Gastroesophageal sphincter (tissue), 4 donors: ENCODE measurements at regions not wholly inside any gene's neighbourhood (a gene's known extent, or its start where the extent isn't known, plus 50 kb on each side); places are given as distances from the start of the nearest gene placed in this dataset.

Experiments used
- ATAC-seq: fragments of 150-250 bp; one replicate; pipeline ENCODE4 v1.9.1; 2016; ENCODE audit warnings: mild to moderate bottlenecking, moderate library complexity
- H3K27ac ChIP-seq, 4 donors: fragments of 200-600 bp; sonication (generic) in 3 of 4; 1 replicate in 3 of 4; 2 replicates in 1 of 4; pipeline ENCODE4 v1.5.1; 2016 to 2019
- H3K27me3 ChIP-seq: fragments of 200-600 bp; sonication (generic); one replicate; pipeline ENCODE4 v1.5.1; 2019
- H3K36me3 ChIP-seq, 2 donors: fragments of 200-600 bp; sonication (generic); one replicate each; pipeline ENCODE4 v1.5.1; 2019; ENCODE audit warnings: control low read depth in 1 of 2
- H3K4me1 ChIP-seq, 3 donors: fragments of 200-600 bp; sonication (generic); 1 replicate in 2 of 3; 2 replicates in 1 of 3; pipeline ENCODE4 v1.5.1; 2016 to 2019; ENCODE audit warnings: control low read depth in 2 of 3
- H3K4me3 ChIP-seq, 2 donors: fragments of 200-600 bp; sonication (generic); one replicate each; pipeline ENCODE4 v1.5.1; 2019; ENCODE audit warnings: mild to moderate bottlenecking in 1 of 2, moderate library complexity in 1 of 2
- H3K9me3 ChIP-seq, 3 donors: fragments of 200-600 bp; sonication (generic); one replicate each; pipeline ENCODE4 v1.5.1; 2017 to 2019; ENCODE audit warnings: control low read depth in 2 of 3
- EP300 ChIP-seq: sonication (generic); formaldehyde crosslinking; IDR thresholded peaks from one replicate; pipeline ENCODE4 v1.6.1; 2017; ENCODE audit warnings: antibody characterized with exemption, mild to moderate bottlenecking
- POLR2A ChIP-seq, 2 donors: fragments of 450-650 bp; IDR thresholded peaks; one replicate each; pipeline ENCODE4 v1.6.1; 2017; ENCODE audit warnings: antibody characterized with exemption in 2 of 2, mild to moderate bottlenecking in 2 of 2, moderate library complexity in 1 of 2
- POLR2AphosphoS5 ChIP-seq: sonication (generic); formaldehyde crosslinking; IDR thresholded peaks from one replicate; pipeline ENCODE4 v1.6.1; 2017; ENCODE audit warnings: antibody characterized with exemption
- WGBS, 2 donors: methylation state at CpG; one replicate each; pipeline ENCODE4 v1.1.5; 2018; ENCODE audit warnings: low coverage in 1 of 2; 5-methylcytosine and 5-hydroxymethylcytosine counted together
- TF ChIP-seq, protein P1 (sequence below), 4 experiments: fragments of 200-600 bp in 2 of 4; fragments of 450-650 bp in 2 of 4; sonication (generic) in 1 of 4; IDR thresholded peaks; one replicate each; pipeline ENCODE4 v1.5.1; 2017 to 2019; ENCODE audit warnings: antibody characterized with exemption in 4 of 4, mild to moderate bottlenecking in 2 of 4, moderate library complexity in 2 of 4

DNA sequence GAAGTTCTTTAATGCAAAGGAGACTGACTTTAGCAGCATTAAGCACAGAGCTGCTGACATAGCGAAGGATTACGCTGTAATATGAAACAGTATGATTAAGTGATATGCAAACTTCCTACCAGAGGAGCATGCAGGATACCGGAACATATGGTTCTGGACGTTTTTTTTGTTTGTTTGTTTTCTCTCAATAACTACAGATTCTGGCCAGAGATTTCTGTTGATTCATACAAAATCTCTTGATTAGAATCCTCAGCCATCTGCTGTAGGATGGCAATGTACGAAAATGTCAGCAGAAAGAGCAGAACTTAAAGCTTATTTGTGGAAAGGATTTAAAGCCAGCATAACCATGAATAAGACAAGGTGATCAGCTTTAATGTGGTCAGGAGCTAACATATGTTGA lies 970.7 kb downstream of the KCNT2 start:
- Histone ChIP-seq H3K4me3 (no peak overlapping the region), H3K36me3 (no peaks in the 10 kb centered on the region), H3K27ac (no peak overlapping the region), H3K27me3 (no peaks in the 10 kb centered on the region), H3K9me3 (no peaks in the 10 kb centered on the region), H3K4me1 (no peaks in the 10 kb centered on the region)
- TF ChIP-seq EP300: no peak
- TF ChIP-seq POLR2A (IDR thresholded peaks at IDR 0.05): no peak
- TF ChIP-seq, protein P1, sequence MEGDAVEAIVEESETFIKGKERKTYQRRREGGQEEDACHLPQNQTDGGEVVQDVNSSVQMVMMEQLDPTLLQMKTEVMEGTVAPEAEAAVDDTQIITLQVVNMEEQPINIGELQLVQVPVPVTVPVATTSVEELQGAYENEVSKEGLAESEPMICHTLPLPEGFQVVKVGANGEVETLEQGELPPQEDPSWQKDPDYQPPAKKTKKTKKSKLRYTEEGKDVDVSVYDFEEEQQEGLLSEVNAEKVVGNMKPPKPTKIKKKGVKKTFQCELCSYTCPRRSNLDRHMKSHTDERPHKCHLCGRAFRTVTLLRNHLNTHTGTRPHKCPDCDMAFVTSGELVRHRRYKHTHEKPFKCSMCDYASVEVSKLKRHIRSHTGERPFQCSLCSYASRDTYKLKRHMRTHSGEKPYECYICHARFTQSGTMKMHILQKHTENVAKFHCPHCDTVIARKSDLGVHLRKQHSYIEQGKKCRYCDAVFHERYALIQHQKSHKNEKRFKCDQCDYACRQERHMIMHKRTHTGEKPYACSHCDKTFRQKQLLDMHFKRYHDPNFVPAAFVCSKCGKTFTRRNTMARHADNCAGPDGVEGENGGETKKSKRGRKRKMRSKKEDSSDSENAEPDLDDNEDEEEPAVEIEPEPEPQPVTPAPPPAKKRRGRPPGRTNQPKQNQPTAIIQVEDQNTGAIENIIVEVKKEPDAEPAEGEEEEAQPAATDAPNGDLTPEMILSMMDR (IDR thresholded peaks at IDR 0.05): no peak
- TF ChIP-seq POLR2AphosphoS5: no peak
- 26 to 37% methylated on average over 5 of the region's 5 CpGs for WGBS, 2 donors
- no peak for ATAC-seq

DNA sequence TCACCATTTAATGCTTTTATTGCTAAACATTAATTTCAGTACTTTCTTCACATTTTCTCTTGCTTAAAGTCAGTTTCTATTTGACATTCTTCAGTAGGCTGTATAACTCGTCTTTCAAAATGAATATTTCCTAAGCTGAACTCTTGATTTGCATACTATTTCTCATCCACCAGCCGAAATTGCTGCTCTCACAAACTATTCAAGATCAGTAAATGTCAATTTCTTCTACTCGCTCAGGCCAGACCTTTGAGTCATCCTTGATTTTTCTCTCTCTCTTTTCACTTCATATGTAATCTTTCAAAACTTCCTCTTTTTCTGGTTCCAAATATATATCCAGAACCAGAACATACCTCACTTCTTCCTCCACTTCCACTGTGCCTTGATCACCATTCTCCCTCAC lies 990.0 kb downstream of the KCNT2 start:
- peaks cover 0 to 2% (median 0%) of the 10 kb centered on the region in 3 donors for H3K9me3 ChIP-seq
- no peak for ATAC-seq
- H3K27ac ChIP-seq: no peak overlapping the region
- H3K27me3 ChIP-seq: no peaks in the 10 kb centered on the region
- no peak for TF ChIP-seq EP300
- TF ChIP-seq, protein P1 (IDR thresholded peaks at IDR 0.05): no peak
- TF ChIP-seq POLR2A (IDR thresholded peaks at IDR 0.05): no peak
- no peak for TF ChIP-seq POLR2AphosphoS5
- no peak overlapping the region for H3K4me3 ChIP-seq
- no peaks in the 10 kb centered on the region for H3K4me1 ChIP-seq
- WGBS, 2 donors: 75 to 86% methylated on average over 3 of the region's 3 CpGs
- H3K36me3 ChIP-seq: no peaks in the 10 kb centered on the region

DNA sequence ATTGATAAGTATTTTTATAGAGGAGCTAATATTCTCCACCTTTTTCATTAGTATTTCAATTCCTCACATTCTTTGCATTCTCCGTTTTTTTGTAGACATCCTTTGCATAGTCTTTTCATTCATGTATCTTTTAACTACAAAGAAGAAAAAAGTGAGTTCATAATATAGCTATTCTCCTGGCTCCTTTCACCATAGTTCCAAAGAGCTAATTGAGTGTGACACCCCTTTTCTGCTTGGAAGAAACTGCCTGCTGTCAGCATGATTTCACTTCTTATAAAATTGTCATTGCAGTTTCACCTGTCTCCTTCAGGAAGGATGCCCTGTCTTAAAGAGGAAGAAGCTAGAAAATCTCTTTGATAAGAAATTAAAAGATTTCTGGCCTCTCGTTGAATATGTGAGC lies 991.1 kb downstream of the KCNT2 start:
- H3K9me3 ChIP-seq: no peaks in the 10 kb centered on the region
- 54 to 67% methylated on average over 2 of the region's 2 CpGs for WGBS, 2 donors
- no peaks in the 10 kb centered on the region for H3K4me1 ChIP-seq
- H3K27me3 ChIP-seq: no peaks in the 10 kb centered on the region
- ATAC-seq: no peak
- no peak overlapping the region for H3K27ac ChIP-seq
- TF ChIP-seq POLR2A (IDR thresholded peaks at IDR 0.05) (no peak), EP300 (no peak), POLR2AphosphoS5 (no peak)
- TF ChIP-seq, protein P1 (IDR thresholded peaks at IDR 0.05): no peak
- H3K4me3 ChIP-seq: no peak overlapping the region
- H3K36me3 ChIP-seq: no peaks in the 10 kb centered on the region

DNA sequence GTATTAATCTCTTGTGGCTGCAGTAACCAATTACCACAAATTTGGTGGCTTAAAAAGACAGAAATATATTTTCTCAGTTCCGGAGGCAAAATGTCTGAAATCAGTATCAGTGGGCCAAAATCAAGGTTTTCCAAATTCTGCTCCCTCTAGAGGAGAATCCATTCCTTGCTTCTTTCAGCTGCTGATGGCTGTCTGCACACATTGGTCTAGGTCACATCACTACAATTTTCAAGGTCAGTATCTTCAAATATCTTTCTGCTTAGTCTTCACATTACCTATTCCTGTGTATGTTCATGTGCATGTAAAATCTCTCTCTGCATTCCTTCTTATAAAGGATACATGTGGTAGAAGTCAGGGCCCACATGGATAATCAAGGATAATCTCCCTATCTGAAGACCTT lies 999.4 kb downstream of the KCNT2 start:
- H3K27ac ChIP-seq: no peak overlapping the region
- no peak for ATAC-seq
- H3K4me1 ChIP-seq: no peaks in the 10 kb centered on the region
- no peaks in the 10 kb centered on the region for H3K27me3 ChIP-seq
- no peak overlapping the region for H3K4me3 ChIP-seq
- H3K36me3 ChIP-seq: no peaks in the 10 kb centered on the region
- H3K9me3 ChIP-seq: no peaks in the 10 kb centered on the region
- TF ChIP-seq, protein P1 (IDR thresholded peaks at IDR 0.05): no peak
- TF ChIP-seq POLR2A (IDR thresholded peaks at IDR 0.05): no peak
- TF ChIP-seq POLR2AphosphoS5: no peak
- no peak for TF ChIP-seq EP300
- WGBS, 2 donors: 75 to 81% methylated on average over 1 of the region's 1 CpG

DNA sequence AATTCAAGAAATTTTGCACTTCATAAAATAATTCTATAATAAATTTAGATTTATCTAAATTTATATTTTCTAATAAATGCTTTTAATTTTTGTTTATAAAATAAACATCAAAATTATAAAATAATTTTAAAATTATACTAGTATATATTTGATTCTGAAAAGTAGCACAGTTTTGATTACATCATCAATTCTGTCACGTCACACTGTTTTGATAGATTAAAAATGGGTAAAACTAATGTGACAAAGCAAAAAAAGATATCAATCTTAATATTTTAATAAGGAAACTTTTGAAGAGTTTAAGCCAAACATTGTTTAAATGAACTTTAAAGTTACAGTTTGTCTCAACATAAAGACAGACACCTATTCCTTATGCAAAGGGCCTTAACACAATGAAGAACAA lies 1001.8 kb downstream of the KCNT2 start:
- peaks cover 0 to 7% (median 0%) of the 10 kb centered on the region in 3 donors for H3K9me3 ChIP-seq
- no peaks in the 10 kb centered on the region for H3K36me3 ChIP-seq
- ATAC-seq: no peak
- no peaks in the 10 kb centered on the region for H3K27me3 ChIP-seq
- no peak overlapping the region for H3K27ac ChIP-seq
- WGBS, 2 donors: 83 to 96% methylated on average over 1 of the region's 1 CpG
- TF ChIP-seq EP300: no peak
- TF ChIP-seq POLR2AphosphoS5: no peak
- TF ChIP-seq, protein P1 (IDR thresholded peaks at IDR 0.05): no peak
- TF ChIP-seq POLR2A (IDR thresholded peaks at IDR 0.05): no peak
- H3K4me3 ChIP-seq: no peak overlapping the region
- H3K4me1 ChIP-seq: no peaks in the 10 kb centered on the region
